H9 (cell line): ENCODE measurements at regions not wholly inside any gene's neighbourhood (a gene's known extent, or its start where the extent isn't known, plus 50 kb on each side); places are given as distances from the start of the nearest gene placed in this dataset.

ENCODE experiments used
- DNase-seq: peaks from one replicate; pipeline ENCODE4 v3.0.0-alpha.2; 2017
- H2AFZ ChIP-seq: one replicate; pipeline ENCODE4 v1.6.1; 2013; ENCODE audit warnings: mild to moderate bottlenecking, low read length, control low read depth, moderate library complexity
- H2AK5ac ChIP-seq: 2 replicates; pipeline ENCODE4 v1.6.1; 2013; ENCODE audit warnings: low read length, control low read depth, mixed read lengths; ENCODE audit not compliant: insufficient read length
- H2BK120ac ChIP-seq: one replicate; pipeline ENCODE4 v1.6.1; 2013; ENCODE audit warnings: low read depth, mild to moderate bottlenecking, low read length, control low read depth, inconsistent platforms; ENCODE audit not compliant: poor library complexity, severe bottlenecking
- H2BK12ac ChIP-seq: 2 replicates; pipeline ENCODE4 v1.6.1; 2013; ENCODE audit warnings: low read length, control low read depth, mixed read lengths, low read depth; ENCODE audit not compliant: insufficient read length
- H2BK15ac ChIP-seq: 2 replicates; pipeline ENCODE4 v1.6.1; 2013; ENCODE audit warnings: low read depth, low read length, control low read depth
- H2BK20ac ChIP-seq: one replicate; pipeline ENCODE4 v1.6.1; 2013; ENCODE audit warnings: low read depth, mild to moderate bottlenecking, low read length, control low read depth, inconsistent platforms; ENCODE audit not compliant: poor library complexity, severe bottlenecking
- H2BK5ac ChIP-seq: 2 replicates; pipeline ENCODE4 v1.6.1; 2013; ENCODE audit warnings: low read length, control low read depth, mixed read lengths; ENCODE audit not compliant: insufficient read length
- H3K14ac ChIP-seq: 2 replicates; pipeline ENCODE4 v1.6.1; 2013; ENCODE audit warnings: low read length, control low read depth; ENCODE audit not compliant: insufficient read depth
- H3K18ac ChIP-seq: 2 replicates; pipeline ENCODE4 v1.6.1; 2013; ENCODE audit warnings: low read depth, mild to moderate bottlenecking, mixed read lengths, low read length, control low read depth; ENCODE audit not compliant: insufficient read length
- H3K23ac ChIP-seq: 2 replicates; pipeline ENCODE4 v1.6.1; 2013; ENCODE audit warnings: low read length, control low read depth, mixed read lengths, low read depth; ENCODE audit not compliant: insufficient read length
- H3K23me2 ChIP-seq: 2 replicates; pipeline ENCODE4 v1.6.1; 2013; ENCODE audit warnings: low read depth, mild to moderate bottlenecking, mixed read lengths, low read length, control low read depth; ENCODE audit not compliant: insufficient read length, poor library complexity, severe bottlenecking
- H3K27ac ChIP-seq: 2 replicates; pipeline ENCODE4 v1.5.1; 2013; ENCODE audit warnings: low read length, control low read depth, mixed read lengths, low read depth; ENCODE audit not compliant: insufficient read length
- H3K27me3 ChIP-seq: 2 replicates; pipeline ENCODE4 v1.6.1; 2013; ENCODE audit warnings: low read length, control low read depth, inconsistent platforms; ENCODE audit not compliant: insufficient read depth
- H3K4ac ChIP-seq: 2 replicates; pipeline ENCODE4 v1.6.1; 2013; ENCODE audit warnings: low read depth, mild to moderate bottlenecking, control low read depth, inconsistent platforms, low read length, moderate library complexity
- H3K4me1 ChIP-seq: 2 replicates; pipeline ENCODE4 v1.6.1; 2013; ENCODE audit warnings: low read length, control low read depth, inconsistent platforms; ENCODE audit not compliant: insufficient read depth
- H3K4me2 ChIP-seq: 2 replicates; pipeline ENCODE4 v1.6.1; 2013; ENCODE audit warnings: low read length, control low read depth, mixed read lengths; ENCODE audit not compliant: insufficient read length, insufficient read depth
- H3K56ac ChIP-seq: 2 replicates; pipeline ENCODE4 v1.6.1; 2013; ENCODE audit warnings: low read depth, mild to moderate bottlenecking, mixed read lengths, low read length, control low read depth; ENCODE audit not compliant: insufficient read length
- H3K79me1 ChIP-seq: 2 replicates; pipeline ENCODE4 v1.6.1; 2013; ENCODE audit warnings: low read depth, mild to moderate bottlenecking, moderate library complexity, low read length, control low read depth, inconsistent platforms; ENCODE audit not compliant: insufficient read depth, poor library complexity, severe bottlenecking
- H3K79me2 ChIP-seq: 2 replicates; pipeline ENCODE4 v1.6.1; 2013; ENCODE audit warnings: low read length, control low read depth, inconsistent platforms; ENCODE audit not compliant: insufficient read depth
- H3K9ac ChIP-seq: 2 replicates; pipeline ENCODE4 v1.6.1; 2013; ENCODE audit warnings: low read length, control low read depth, mixed read lengths; ENCODE audit not compliant: insufficient read length; ENCODE audit errors: extremely low read depth
- H3K9me3 ChIP-seq: one replicate; pipeline ENCODE4 v1.6.1; 2013; ENCODE audit warnings: low read depth, low read length, inconsistent platforms; ENCODE audit not compliant: control insufficient read depth
- H3T11ph ChIP-seq: one replicate; pipeline ENCODE4 v1.6.1; 2013; ENCODE audit warnings: mild to moderate bottlenecking, low read length, control low read depth, inconsistent platforms
- H4K20me1 ChIP-seq: one replicate; pipeline ENCODE4 v1.6.1; 2013; ENCODE audit not compliant: control insufficient read depth, insufficient read length, insufficient read depth
- H4K5ac ChIP-seq: 2 replicates; pipeline ENCODE4 v1.6.1; 2013; ENCODE audit warnings: low read depth, mild to moderate bottlenecking, mixed read lengths, low read length, control low read depth; ENCODE audit not compliant: insufficient read length
- H4K8ac ChIP-seq: replicated peaks from 2 replicates; pipeline ENCODE4 v1.6.1; 2013; ENCODE audit warnings: low read length, control low read depth, mixed read lengths, low read depth; ENCODE audit not compliant: insufficient read length
- H4K91ac ChIP-seq: 2 replicates; pipeline ENCODE4 v1.6.1; 2013; ENCODE audit warnings: low read depth, mild to moderate bottlenecking, moderate library complexity, mixed read lengths, low read length, control low read depth; ENCODE audit not compliant: insufficient read length
- H3K27ac Mint-ChIP-seq, 3 experiments: 2 replicates in 2 of 3; 3 replicates in 1 of 3; pipeline ENCODE4 v1.8.0; 2020 to 2021; ENCODE audit warnings: mixed read lengths in 3 of 3, mild to moderate bottlenecking in 1 of 3, moderate library complexity in 1 of 3
- H3K27me3 Mint-ChIP-seq: 2 replicates; pipeline ENCODE4 v1.8.0; 2021; ENCODE audit warnings: low read depth, mild to moderate bottlenecking, moderate library complexity, mixed read lengths
- H3K36me3 Mint-ChIP-seq, 3 experiments: 2 replicates in 2 of 3; 3 replicates in 1 of 3; pipeline ENCODE4 v1.8.0; 2020 to 2021; ENCODE audit warnings: low read depth in 3 of 3, mixed read lengths in 3 of 3; ENCODE audit not compliant: insufficient read depth in 1 of 3
- H3K4me1 Mint-ChIP-seq, 2 experiments: 2 replicates each; pipeline ENCODE4 v1.8.0; 2020; ENCODE audit warnings: mixed read lengths in 2 of 2
- H3K4me3 Mint-ChIP-seq, 2 experiments: 2 replicates in 1 of 2; 3 replicates in 1 of 2; pipeline ENCODE4 v1.8.0; 2020 to 2021; ENCODE audit warnings: mild to moderate bottlenecking in 2 of 2, mixed read lengths in 2 of 2, moderate library complexity in 1 of 2
- H3K9me3 Mint-ChIP-seq, 2 experiments: 2 replicates in 1 of 2; 3 replicates in 1 of 2; pipeline ENCODE4 v1.8.0; 2020; ENCODE audit warnings: mild to moderate bottlenecking in 2 of 2, mixed read lengths in 2 of 2, moderate library complexity in 1 of 2
- WGBS: extraction: QIAGEN DNeasy Blood & Tissue Kit; methylation state at CpG from one replicate; pipeline ENCODE4 v1.1.7; 2013; ENCODE audit warnings: missing lambda C conversion rate, low lambda C conversion rate, mixed read lengths; ENCODE audit not compliant: insufficient read length; ENCODE audit errors: extremely low coverage; 5-methylcytosine and 5-hydroxymethylcytosine counted together
- TF ChIP-seq, protein P1 (sequence below): fragments of 200-600 bp; sonication (generic); conservative IDR thresholded peaks from 3 replicates; pipeline ENCODE4 v1.8.0; 2021; ENCODE audit warnings: antibody characterized with exemption, mild to moderate bottlenecking

DNA sequence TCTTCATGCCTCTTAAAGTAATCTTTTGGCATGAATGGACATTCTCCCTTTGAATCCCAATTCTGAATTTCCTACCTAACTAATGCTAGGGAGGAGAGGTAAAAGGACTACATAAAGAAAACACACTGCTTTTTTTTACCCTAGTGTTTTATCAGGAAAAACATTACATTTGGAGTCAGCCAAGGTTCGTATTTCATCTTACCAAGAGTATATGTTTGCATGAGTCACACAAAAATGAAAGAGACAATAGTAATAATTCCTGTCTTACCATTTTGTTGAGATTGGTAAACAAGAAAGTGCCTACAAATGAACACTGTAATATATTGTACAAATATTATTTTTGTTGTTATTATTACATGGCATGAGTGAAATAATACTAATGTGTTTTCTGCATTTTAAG is 112.9 kb upstream of the WARS2 start:
- no CpG with 5 or more reads among the region's 1 CpG for WGBS
- H2BK5ac ChIP-seq = no peak overlapping the region
- H3K27ac Mint-ChIP-seq = no peak overlapping the region
- H2BK120ac ChIP-seq = no peak overlapping the region
- H3K79me2 ChIP-seq = no peaks in the 10 kb centered on the region
- no peak overlapping the region for H2BK15ac ChIP-seq
- no peak overlapping the region for H2BK12ac ChIP-seq
- no peak overlapping the region for H2AK5ac ChIP-seq
- no peak for DNase-seq
- H3K4me3 Mint-ChIP-seq = no peak overlapping the region
- H2BK20ac ChIP-seq = no peak overlapping the region
- peaks cover 0 to under 1% (median 0%) of the 10 kb centered on the region in 3 experiments; a peak in 1 of 7 replicates for H3K36me3 Mint-ChIP-seq
- no peak overlapping the region for H3K23ac ChIP-seq
- no peak overlapping the region for H3K4ac ChIP-seq
- no peaks in the 10 kb centered on the region for H3K4me1 ChIP-seq
- no peaks in the 10 kb centered on the region for H3K79me1 ChIP-seq
- no peak overlapping the region for H4K91ac ChIP-seq
- H3K27me3 Mint-ChIP-seq = no peaks in the 10 kb centered on the region
- H3K9me3 Mint-ChIP-seq = peaks cover under 1 to 3% of the 10 kb centered on the region in 2 experiments; a peak in 3 of 5 replicates
- TF ChIP-seq, protein P1, sequence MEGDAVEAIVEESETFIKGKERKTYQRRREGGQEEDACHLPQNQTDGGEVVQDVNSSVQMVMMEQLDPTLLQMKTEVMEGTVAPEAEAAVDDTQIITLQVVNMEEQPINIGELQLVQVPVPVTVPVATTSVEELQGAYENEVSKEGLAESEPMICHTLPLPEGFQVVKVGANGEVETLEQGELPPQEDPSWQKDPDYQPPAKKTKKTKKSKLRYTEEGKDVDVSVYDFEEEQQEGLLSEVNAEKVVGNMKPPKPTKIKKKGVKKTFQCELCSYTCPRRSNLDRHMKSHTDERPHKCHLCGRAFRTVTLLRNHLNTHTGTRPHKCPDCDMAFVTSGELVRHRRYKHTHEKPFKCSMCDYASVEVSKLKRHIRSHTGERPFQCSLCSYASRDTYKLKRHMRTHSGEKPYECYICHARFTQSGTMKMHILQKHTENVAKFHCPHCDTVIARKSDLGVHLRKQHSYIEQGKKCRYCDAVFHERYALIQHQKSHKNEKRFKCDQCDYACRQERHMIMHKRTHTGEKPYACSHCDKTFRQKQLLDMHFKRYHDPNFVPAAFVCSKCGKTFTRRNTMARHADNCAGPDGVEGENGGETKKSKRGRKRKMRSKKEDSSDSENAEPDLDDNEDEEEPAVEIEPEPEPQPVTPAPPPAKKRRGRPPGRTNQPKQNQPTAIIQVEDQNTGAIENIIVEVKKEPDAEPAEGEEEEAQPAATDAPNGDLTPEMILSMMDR = no peak
- H3K14ac ChIP-seq = no peak overlapping the region
- H3K27me3 ChIP-seq = no peaks in the 10 kb centered on the region
- no peak overlapping the region for H2AFZ ChIP-seq
- H3K18ac ChIP-seq = no peak overlapping the region
- H4K20me1 ChIP-seq = no peaks in the 10 kb centered on the region
- no peak overlapping the region for H4K5ac ChIP-seq
- H4K8ac ChIP-seq = no peak overlapping the region
- H3K4me2 ChIP-seq = no peak overlapping the region
- H3T11ph ChIP-seq = no peak overlapping the region
- H3K9me3 ChIP-seq = no peaks in the 10 kb centered on the region
- no peak overlapping the region for H3K56ac ChIP-seq
- H3K27ac ChIP-seq = no peak overlapping the region
- H3K9ac ChIP-seq = no peak overlapping the region
- H3K23me2 ChIP-seq = no peaks in the 10 kb centered on the region
- H3K4me1 Mint-ChIP-seq = no peaks in the 10 kb centered on the region
